Stimulated activated memory B cell treated with anti-CD40 and anti-IgM and Interleukin-4, amounts not matched to agents 10 μg/mL and 1 μg/mL and 100 μg/mL, for 72 hours (primary cell): ENCODE measurements at regions not wholly inside any gene's neighbourhood (a gene's known extent, or its start where the extent isn't known, plus 50 kb on each side); places are given as distances from the start of the nearest gene placed in this dataset.

Experiments
- ATAC-seq: fragments of 150-1000 bp; cut with Tn5 transposase; 2 replicates; pipeline ENCODE4 v1.10.0; 2021
- H3K27ac Mint-ChIP-seq: one replicate; pipeline ENCODE4 v1.8.0; 2022; ENCODE audit warnings: mild to moderate bottlenecking, mixed read lengths
- H3K27me3 Mint-ChIP-seq: one replicate; pipeline ENCODE4 v1.8.0; 2022; ENCODE audit warnings: mixed read lengths
- H3K36me3 Mint-ChIP-seq: one replicate; pipeline ENCODE4 v1.8.0; 2022; ENCODE audit warnings: mixed read lengths
- H3K4me1 Mint-ChIP-seq: one replicate; pipeline ENCODE4 v1.8.0; 2022; ENCODE audit warnings: mixed read lengths
- H3K4me3 Mint-ChIP-seq: one replicate; pipeline ENCODE4 v1.8.0; 2022; ENCODE audit warnings: mild to moderate bottlenecking, moderate library complexity, mixed read lengths
- H3K9me3 Mint-ChIP-seq: one replicate; pipeline ENCODE4 v1.8.0; 2022; ENCODE audit warnings: mixed read lengths

GRCh38 chr16:63617990-63618763 lies 1503.7 kb downstream of the CDH11 start:
- Mint-ChIP-seq H3K9me3 (peaks cover 2% of the 10 kb centered on the region), H3K27ac (no peak overlapping the region), H3K4me1 (no peaks in the 10 kb centered on the region), H3K4me3 (no peak overlapping the region), H3K36me3 (no peaks in the 10 kb centered on the region), H3K27me3 (no peaks in the 10 kb centered on the region)
- ATAC-seq = no peak

GRCh38 chr16:63617047-63617989 lies 1504.5 kb downstream of the CDH11 start:
- Mint-ChIP-seq H3K9me3 (peaks cover 2% of the 10 kb centered on the region), H3K27me3 (no peaks in the 10 kb centered on the region), H3K4me1 (no peaks in the 10 kb centered on the region), H3K27ac (no peak overlapping the region), H3K36me3 (no peaks in the 10 kb centered on the region), H3K4me3 (no peak overlapping the region)
- ATAC-seq = no peak

- Mint-ChIP-seq H3K4me3 (no peak overlapping the region), H3K9me3 (peaks cover 7% of the 10 kb centered on the region)
Observed at GRCh38 chr16:63614429-63614828, 1507.4 kb downstream of the CDH11 start.

GRCh38 chr16:63613701-63614100 lies 1508.2 kb downstream of the CDH11 start:
- no peak overlapping the region for H3K27ac Mint-ChIP-seq
- no peaks in the 10 kb centered on the region for H3K4me1 Mint-ChIP-seq
- peaks cover 10% of the 10 kb centered on the region for H3K9me3 Mint-ChIP-seq
- ATAC-seq = no peak
- H3K27me3 Mint-ChIP-seq = no peaks in the 10 kb centered on the region
- no peak overlapping the region for H3K4me3 Mint-ChIP-seq
- no peaks in the 10 kb centered on the region for H3K36me3 Mint-ChIP-seq

More at GRCh38 chr16:63614429-63614828, 1507.4 kb downstream of the CDH11 start:
- Mint-ChIP-seq H3K4me1 (no peaks in the 10 kb centered on the region), H3K36me3 (no peaks in the 10 kb centered on the region), H3K27ac (no peak overlapping the region), H3K27me3 (no peaks in the 10 kb centered on the region)
- ATAC-seq = no peak

- Mint-ChIP-seq H3K36me3 (no peaks in the 10 kb centered on the region), H3K9me3 (peaks cover 10% of the 10 kb centered on the region), H3K27me3 (no peaks in the 10 kb centered on the region), H3K27ac (no peak overlapping the region), H3K4me3 (no peak overlapping the region), H3K4me1 (no peaks in the 10 kb centered on the region)
- ATAC-seq = no peak
Observed at GRCh38 chr16:63612462-63613227, 1509.2 kb downstream of the CDH11 start.

GRCh38 chr16:63606778-63607177 lies 1515.1 kb downstream of the CDH11 start:
- Mint-ChIP-seq H3K4me1 (no peaks in the 10 kb centered on the region), H3K4me3 (no peak overlapping the region), H3K36me3 (no peaks in the 10 kb centered on the region), H3K27ac (no peak overlapping the region), H3K9me3 (peaks cover 13% of the 10 kb centered on the region), H3K27me3 (no peaks in the 10 kb centered on the region)
- no peak for ATAC-seq

GRCh38 chr16:63602206-63602927 lies 1519.5 kb downstream of the CDH11 start:
- Mint-ChIP-seq H3K27me3 (no peaks in the 10 kb centered on the region), H3K4me3 (no peak overlapping the region), H3K36me3 (no peaks in the 10 kb centered on the region), H3K4me1 (no peaks in the 10 kb centered on the region), H3K27ac (no peak overlapping the region), H3K9me3 (peaks cover 9% of the 10 kb centered on the region)
- ATAC-seq = no peak

GRCh38 chr16:63596716-63597115 lies 1525.1 kb downstream of the CDH11 start:
- ATAC-seq = no peak
- Mint-ChIP-seq H3K9me3 (peaks cover 3% of the 10 kb centered on the region), H3K36me3 (no peaks in the 10 kb centered on the region), H3K27me3 (no peaks in the 10 kb centered on the region), H3K27ac (no peak overlapping the region), H3K4me3 (no peak overlapping the region), H3K4me1 (no peaks in the 10 kb centered on the region)

- no peak overlapping the region for H3K27ac Mint-ChIP-seq
- H3K4me3 Mint-ChIP-seq = no peak overlapping the region
- H3K9me3 Mint-ChIP-seq = peaks cover 6% of the 10 kb centered on the region
- ATAC-seq = no peak
- H3K36me3 Mint-ChIP-seq = no peaks in the 10 kb centered on the region
- H3K4me1 Mint-ChIP-seq = no peaks in the 10 kb centered on the region
- no peaks in the 10 kb centered on the region for H3K27me3 Mint-ChIP-seq
Observed at GRCh38 chr16:63592852-63593251, 1529.0 kb downstream of the CDH11 start.

GRCh38 chr16:63581570-63581969 lies 1540.3 kb downstream of the CDH11 start:
- Mint-ChIP-seq H3K27ac (no peak overlapping the region), H3K27me3 (no peaks in the 10 kb centered on the region), H3K9me3 (peaks cover 6% of the 10 kb centered on the region), H3K4me3 (no peak overlapping the region), H3K36me3 (no peaks in the 10 kb centered on the region), H3K4me1 (no peaks in the 10 kb centered on the region)
- no peak for ATAC-seq

GRCh38 chr16:63578791-63579190 lies 1542.6 kb upstream of the CDH8 start:
- Mint-ChIP-seq H3K27ac (no peak overlapping the region), H3K9me3 (peaks cover 8% of the 10 kb centered on the region), H3K4me3 (no peak overlapping the region), H3K36me3 (no peaks in the 10 kb centered on the region), H3K4me1 (no peaks in the 10 kb centered on the region), H3K27me3 (no peaks in the 10 kb centered on the region)
- ATAC-seq = no peak

- no peaks in the 10 kb centered on the region for H3K4me1 Mint-ChIP-seq
- H3K27me3 Mint-ChIP-seq = no peaks in the 10 kb centered on the region
- no peak for ATAC-seq
- no peak overlapping the region for H3K27ac Mint-ChIP-seq
- no peak overlapping the region for H3K4me3 Mint-ChIP-seq
- no peaks in the 10 kb centered on the region for H3K36me3 Mint-ChIP-seq
- peaks cover 11% of the 10 kb centered on the region for H3K9me3 Mint-ChIP-seq
Observed at GRCh38 chr16:63577891-63578290, 1541.7 kb upstream of the CDH8 start.

- H3K4me3 Mint-ChIP-seq = no peak overlapping the region
- H3K36me3 Mint-ChIP-seq = no peaks in the 10 kb centered on the region
- H3K27ac Mint-ChIP-seq = no peak overlapping the region
- H3K27me3 Mint-ChIP-seq = no peaks in the 10 kb centered on the region
- H3K9me3 Mint-ChIP-seq = peaks cover 8% of the 10 kb centered on the region
- no peak for ATAC-seq
- H3K4me1 Mint-ChIP-seq = no peaks in the 10 kb centered on the region
Observed at GRCh38 chr16:63575041-63575440, 1538.8 kb upstream of the CDH8 start.

- ATAC-seq = no peak
- H3K4me1 Mint-ChIP-seq = no peaks in the 10 kb centered on the region
Observed at GRCh38 chr16:63568164-63568563, 1531.9 kb upstream of the CDH8 start.

More at GRCh38 chr16:63568164-63568563, 1531.9 kb upstream of the CDH8 start:
- no peak overlapping the region for H3K4me3 Mint-ChIP-seq
- peaks cover 4% of the 10 kb centered on the region for H3K9me3 Mint-ChIP-seq
- H3K36me3 Mint-ChIP-seq = no peaks in the 10 kb centered on the region
- H3K27me3 Mint-ChIP-seq = no peaks in the 10 kb centered on the region
- no peak overlapping the region for H3K27ac Mint-ChIP-seq
